HG02571 (cell line): ENCODE measurements at regions not wholly inside any gene's neighbourhood (a gene's known extent, or its start where the extent isn't known, plus 50 kb on each side); places are given as distances from the start of the nearest gene placed in this dataset.
"Not testable (repeated sequence)": the region's sequence is repeated elsewhere in the genome, so short reads cannot be mapped to it uniquely, and the experiment has no call there.

Experiments
- ATAC-seq: cut with Tn5 transposase; IDR thresholded peaks from one replicate; pipeline ENCODE4 v1.9.1; 2021; ENCODE audit warnings: mild to moderate bottlenecking, moderate library complexity; ENCODE audit not compliant: unreplicated experiment

DNA sequence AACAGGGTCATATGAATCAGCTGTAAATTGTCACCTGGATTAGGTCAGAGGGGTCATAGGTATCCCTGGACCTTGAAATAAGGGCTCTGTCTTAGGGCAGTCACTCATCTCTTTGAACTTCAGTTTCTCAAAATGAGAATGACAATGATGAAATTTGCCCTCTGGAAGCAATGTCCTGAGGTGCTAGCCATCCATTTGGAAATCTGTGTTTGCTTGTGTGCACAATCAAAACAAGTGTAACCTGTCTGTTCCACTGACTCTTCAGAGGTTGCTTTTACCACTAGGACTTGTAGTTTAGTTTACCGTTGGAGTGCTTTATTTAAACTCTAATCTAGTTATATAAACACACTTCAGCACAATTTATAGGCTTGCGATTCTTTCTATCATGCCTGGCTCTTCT, 297.3 kb downstream of the CCDC74A start:
- not testable (repeated sequence) for ATAC-seq

DNA sequence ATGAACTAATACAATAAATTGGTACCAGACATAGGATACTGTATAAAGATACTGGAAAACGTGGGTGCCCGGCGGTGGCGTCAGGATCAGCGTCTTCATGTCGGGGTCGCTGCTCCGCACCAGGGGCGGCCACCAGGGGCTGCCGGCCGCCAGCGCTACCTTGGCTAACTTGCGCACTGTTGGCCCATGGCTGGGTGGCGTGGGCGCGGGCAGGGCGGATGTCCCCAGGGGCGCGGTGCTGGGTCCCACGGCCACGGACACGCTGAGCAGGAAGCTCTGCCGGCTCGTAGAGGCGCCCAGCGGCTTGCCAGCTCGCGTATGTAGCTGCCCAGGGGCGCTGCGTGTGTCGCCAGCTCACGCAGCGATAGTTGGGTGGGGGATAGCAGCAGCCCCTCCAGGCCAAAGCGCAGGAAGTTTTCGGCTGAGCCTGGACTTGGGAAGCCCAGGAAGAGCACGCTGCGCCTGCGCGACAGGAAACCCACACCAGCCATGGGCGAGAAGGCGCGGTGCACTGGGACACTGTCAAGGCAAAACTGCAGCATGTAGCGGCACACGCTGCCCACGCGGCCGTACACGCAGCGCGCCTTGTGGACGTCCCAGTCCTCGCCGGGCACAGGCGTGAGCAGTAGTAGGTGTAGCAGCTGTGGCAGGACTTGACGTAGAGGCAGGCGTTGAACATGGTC, 299.9 kb downstream of the CCDC74A start:
- no peak for ATAC-seq

DNA sequence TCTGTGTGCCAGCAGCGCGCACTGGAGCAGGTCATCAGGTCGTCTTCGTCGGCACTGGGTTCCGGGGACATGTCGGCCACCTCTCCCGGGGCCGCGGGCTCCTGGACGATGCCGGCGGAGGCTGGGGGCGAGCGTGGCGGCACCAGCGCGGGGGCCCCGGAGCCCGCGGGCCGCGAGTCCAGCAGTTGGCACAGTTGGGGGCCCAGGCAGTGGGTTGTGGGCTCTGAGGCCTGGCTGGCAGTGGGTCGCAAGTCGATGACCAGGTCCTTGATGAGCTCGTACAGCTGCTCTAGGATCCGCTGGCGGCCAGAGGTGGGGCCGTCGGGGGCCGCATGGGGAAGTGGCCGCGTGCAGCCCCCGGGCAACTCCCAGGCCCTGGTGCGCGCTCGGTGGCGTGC, 300.5 kb downstream of the CCDC74A start:
- no peak for ATAC-seq

DNA sequence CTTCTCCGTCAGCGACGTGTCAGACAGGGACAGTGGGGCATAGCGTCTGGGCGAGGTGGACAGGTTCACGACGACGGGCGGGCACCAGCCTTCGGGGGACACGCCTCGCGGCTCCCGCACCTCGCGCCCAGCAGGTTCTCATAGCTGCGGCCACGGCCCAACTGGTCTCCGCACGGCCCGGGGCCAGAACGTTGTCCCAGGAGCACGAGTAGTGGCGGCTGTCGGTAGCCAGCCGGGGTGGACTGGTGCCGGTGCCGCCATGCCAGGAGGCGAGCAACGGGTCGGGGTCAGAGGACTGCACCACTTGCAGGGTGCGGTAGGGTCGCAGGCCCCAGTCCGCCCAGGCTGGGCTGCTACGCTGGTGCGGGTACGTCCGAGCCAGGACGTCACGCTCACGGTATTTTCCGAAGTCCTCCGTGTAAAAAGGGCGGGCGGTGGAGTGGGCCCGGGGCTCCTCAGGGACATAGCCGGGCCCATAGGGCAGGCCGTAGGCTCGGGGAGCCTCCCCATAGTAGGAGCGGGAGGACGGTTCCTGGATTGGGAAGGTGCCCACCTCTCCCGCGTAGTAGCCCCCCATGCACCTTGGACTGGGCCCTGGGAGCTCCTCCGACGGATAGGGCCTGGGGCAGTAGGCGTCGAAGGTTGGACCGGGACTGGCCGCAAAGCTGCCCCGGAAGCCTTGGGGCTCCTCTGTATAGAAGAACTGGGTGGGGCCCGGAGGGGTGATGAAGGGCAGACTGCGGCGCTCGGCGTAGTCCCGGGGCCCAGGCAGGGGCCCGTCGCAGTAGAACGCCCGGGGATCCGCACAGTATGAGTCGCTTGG, 301.2 kb downstream of the CCDC74A start:
- ATAC-seq: not testable (repeated sequence)

DNA sequence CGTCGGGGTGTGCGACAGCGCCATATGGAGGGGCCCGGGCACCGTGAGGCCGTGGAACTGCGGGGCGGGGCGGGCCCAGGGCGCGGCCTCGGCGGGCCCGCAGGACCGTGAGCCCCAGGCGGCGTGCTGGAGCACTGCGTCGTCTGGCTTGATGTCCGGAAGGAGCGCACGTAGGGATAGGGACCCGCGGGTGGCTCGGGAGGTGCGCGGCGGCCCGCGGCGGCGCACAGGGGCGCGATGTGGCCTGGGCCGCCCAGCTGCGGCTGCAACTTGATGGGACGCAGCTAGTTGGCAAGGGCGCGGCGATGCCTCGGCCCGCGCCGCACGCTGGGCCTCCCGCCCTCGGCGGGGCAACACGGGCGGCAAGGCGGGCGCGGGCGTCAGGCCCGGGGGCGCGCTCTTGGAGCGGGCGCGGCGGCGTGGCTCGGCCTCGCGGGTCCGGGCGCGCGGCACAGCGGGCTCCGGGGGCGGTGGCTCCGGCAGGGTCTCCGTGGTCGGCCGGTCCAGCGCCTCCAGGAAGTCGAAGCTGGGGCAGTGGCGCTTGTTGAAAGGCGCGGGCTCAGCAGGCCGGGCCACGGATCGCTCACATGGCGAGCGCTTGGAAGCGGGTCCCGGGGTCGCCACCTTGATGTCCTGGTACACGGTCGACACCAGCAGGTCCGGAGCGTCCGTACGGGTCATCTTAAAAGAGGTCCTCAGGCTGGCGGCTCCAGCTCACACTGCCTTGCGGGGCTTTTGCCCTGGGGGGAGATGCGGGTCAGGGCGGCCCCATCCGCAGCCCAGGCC, 302.0 kb downstream of the CCDC74A start:
- not testable (repeated sequence) for ATAC-seq

DNA sequence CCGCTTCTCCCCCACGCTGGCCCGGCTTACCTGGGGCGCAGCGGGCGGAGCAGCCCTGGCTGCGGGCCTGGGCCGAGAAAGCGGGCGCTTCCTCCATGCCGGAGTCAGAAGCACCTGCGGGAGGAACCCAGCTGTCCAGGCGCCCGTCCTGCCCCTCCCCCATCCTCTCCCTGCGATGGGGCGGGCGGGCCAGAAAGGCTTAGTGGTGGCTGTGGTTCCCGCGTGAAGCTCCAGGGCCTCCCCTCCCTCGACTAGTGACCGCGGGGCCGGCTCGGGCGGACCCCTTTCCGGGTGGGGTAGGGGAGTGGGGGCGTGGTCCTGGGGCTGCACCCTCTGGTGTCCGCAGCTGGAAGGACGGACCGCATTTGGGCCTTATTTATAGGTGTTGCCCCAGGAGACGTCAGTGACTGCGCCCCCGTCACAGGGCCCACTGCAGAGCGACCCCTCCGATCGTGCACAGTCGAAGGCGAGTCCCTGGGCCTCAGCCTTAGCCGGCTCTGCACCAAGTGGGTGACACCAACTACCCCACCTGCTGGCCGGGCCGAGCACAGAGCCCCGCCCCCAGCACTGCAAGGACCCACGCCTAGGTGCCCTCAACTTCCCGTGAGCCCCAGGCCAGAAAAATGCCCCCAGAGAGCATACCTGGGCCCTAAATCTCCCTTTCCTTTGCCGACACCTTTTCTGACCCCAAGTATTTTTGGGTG, 302.7 kb downstream of the CCDC74A start:
- ATAC-seq: not testable (repeated sequence)

DNA sequence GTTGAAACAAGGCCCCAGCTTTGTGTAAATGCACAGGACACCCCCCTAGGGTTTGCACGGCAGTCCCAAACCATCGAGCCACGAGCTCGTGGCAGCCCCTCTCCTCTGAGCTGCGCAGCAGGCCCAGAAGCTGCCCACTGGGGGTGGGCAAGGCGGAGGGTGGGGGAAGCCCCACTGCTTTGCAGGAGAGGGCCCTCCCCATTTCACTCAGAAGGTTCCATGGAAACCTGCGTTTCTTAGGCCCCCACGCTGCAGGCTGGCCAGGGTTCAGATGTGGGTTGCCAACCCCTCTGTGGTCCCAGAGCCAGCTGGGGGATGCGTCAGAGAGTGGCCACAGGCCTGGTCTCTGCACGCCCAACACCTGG, 303.2 kb downstream of the CCDC74A start:
- ATAC-seq: not testable (repeated sequence)

DNA sequence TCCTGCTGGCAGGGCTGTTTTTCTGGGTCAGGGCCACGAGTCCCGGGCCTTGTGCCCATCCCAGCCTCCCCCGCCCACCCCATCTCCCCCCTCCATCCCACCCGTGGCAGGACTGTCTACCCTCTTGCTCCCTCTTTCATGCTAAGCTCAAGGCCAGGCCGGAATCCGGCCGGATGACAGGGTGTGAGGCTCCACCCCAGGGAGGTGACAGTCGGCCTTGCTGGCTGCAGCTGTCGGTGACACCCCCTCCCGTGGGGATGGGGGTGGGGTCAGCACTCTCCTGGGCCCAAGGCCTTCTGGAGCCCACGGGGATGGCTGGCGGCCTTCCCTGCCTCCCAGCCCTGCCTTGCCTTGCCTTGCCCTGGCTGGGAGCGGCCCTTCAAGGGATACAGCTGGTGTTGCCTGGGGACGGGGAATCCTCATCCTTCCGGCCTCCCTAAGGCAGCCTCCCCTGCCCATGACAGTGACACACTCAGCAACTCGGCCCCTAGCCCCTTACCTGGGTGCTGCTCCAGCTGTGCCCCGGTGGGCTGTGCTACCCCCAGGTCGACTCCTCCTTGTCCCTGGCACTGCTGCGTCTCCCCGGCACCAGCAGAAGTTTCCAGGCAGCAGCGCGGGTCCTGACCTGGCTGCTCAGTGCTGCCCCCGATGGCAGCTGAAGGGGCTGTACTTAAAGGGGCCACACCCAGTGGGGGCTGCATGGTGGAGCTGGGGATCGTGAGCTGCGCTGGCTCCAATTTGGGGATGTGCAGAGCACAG, 303.9 kb downstream of the CCDC74A start:
- ATAC-seq: not testable (repeated sequence)

DNA sequence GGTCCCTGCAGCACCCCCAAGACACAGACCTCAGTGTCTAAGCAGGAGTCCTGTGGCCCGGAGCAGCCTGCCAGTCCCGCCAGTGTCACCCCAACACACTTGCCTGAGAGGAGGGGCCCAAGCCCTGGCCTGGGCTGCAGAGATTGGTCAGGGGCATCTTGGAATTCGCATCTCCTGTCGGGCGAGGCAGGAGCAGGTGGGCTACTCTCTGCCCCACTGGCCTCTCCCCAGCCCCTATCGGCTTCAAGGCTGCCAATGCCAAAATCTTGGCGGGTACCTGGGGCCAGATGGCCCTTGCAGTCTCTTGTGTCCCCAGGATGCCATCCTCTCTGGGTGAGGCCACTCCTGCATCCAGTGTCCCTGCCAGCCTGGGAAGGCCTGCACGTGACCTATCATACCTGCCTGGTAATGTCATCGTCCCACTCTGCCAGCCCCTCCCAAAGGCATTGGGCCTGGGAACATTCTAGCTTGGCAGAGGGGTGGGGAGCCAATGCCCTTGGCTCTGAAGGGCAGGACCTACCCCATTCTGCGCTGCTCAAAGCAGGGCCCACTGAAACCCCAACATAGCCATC, 304.6 kb downstream of the CCDC74A start:
- ATAC-seq: not testable (repeated sequence)

DNA sequence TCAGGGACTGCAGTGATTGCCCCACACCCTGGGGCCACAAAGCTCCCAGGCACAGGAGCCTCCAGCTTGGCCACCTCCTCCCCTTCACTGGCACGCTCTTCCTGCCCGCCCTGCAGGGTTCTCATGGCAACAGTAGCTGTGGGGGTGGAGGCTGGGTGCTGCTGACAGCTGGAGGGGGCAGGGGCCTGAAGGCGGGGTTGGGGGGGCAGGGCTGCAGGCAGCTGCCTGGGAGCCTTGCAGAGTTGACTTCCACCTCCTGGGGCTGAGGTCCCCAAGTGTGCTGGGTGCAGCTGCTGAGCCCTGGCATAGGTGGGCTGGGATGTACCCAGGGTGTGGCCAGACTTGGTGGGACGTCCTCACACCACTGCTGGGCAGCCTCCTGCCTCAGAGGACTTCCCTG, 305.2 kb downstream of the CCDC74A start:
- not testable (repeated sequence) for ATAC-seq

DNA sequence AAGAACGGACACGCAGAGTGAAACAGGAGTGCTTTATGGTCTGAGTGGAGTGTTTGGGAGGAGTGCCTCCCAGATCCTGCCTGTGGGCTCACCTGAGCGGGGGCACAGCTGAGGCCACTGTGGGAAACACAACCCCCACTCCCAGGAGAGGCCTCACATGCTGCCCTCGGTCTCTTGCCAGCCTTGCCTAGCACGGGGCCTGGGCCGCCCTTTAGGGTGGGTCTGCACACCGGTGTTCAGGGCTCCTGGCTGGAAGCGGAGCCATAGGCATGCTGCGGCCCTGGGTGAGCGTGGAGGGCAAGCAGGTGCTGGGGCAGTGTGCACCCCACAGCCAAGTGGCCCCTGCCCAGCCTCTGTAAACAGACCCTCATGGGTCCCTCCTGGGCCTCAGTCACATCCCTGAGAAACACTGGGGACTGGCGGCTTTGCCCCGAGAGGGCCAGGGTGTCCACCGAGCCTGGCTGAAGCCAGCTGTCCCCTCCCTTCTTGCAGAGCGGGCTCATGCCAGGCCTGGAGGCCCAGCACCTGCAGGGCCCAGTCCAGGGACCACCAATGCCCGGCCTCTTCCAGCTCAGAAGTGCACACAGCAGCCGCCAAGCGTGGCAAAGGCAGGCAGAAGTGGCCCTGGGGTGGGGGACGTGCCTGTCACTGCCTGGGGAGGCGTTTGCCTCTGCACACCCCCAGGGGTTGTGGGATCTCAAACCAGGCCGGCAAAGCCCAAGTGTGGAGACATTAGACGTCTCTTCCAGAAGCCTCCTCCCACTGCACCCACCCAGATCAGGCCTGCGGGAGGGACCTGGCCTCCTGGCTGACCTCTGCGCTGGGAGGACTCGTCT, 305.9 kb downstream of the CCDC74A start:
- not testable (repeated sequence) for ATAC-seq

DNA sequence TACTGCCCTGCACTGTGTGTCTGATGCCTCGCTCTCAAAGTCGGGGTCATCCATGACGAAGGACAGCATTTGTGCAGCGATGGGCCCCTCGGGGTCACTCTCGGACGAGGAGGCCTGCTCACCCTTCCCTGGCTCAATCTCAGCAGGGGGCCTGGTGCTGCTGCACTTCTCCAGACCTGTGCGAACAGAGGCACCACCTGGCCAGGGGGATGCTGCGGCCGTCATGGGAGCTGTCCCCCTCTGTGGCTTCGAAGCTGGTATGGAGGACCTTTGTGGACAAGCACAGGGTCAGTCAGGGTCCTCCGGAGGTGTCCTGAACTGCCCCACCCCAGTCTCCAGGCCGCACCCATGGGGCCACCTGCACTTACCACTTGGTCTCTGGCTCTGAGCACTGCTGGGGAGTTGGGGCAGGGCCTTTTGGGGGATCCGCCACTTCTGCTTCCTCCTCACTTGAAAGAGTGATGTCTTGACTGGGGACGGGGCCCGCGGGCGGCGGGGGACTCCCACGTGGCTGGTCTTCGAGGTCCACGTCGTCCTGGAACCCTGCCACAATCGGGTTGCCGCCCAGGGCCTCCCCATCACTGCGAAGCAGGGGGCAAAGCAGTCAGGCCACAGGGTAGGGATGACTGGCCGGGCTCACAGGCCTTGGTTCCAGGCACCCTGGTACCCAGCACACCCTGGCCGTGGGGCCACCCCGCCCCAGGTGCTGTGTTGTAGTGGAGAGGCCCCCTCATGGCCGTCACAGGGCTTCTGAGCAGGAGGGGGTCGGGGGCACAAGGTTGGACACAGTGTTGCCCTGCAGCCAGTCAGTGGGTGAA, 306.7 kb downstream of the CCDC74A start:
- ATAC-seq: not testable (repeated sequence)

DNA sequence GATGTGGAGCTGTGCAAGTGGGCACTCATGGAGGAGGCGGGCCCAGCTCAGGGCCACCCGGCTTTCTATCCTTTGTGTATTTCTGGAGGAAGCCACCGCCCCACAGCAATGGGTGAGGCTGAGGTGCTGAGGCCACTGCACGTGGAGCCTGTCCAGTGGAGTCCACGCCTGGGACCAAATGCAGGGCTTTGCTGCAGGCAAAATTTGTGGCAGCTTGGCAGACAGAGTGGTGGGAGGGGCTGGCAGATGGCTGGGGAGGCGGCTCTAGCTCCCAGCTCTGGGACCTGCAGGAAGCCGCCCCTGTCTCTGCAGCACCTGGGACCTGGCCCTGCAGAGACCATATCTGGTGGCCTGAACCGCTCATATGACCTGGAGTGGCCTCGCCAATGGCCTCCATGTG, 307.3 kb downstream of the CCDC74A start:
- not testable (repeated sequence) for ATAC-seq

DNA sequence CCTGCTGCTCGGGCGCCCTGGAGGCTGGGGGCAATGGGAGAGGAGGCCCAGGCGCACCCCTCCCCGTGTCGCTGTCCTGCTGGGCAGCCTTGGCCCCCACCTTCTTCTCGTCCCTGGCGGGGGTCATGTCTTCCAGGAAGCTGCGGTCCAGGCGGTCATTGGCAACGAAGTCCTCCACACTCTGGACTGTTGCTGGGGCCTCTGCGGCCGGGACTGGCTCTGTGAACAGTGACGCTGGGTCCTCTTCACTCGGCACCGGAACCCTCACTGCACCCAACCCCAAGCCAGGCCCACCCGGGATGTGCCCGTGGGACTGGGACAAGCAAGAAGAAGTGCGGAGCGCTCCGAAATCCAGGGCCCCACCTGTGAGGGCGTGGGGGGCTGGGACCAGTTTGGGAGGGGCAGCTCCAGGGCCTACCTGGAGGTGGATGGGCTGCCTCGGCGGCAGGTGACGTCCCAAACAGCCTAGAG, 308.0 kb downstream of the CCDC74A start:
- no peak for ATAC-seq

DNA sequence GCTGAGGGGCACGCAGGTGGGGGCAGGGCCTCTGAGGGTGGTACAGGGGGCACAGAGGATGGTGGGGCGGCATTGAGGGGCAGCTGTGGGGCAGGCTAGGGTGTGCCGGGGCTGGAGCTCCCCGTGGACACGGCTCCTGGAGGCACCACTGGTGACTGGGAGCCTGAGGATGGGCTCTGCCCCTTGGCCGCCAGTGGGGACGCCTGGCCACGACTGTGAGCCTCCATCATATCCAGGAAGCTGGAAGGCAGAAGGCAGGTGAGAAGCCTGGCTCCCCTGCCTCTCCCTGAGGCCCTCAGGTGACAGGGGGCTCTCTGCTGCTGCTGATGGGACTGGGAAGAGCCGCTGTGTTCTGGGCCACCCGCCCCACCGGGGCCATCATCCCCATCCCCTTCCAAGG, 308.4 kb downstream of the CCDC74A start:
- not testable (repeated sequence) for ATAC-seq

DNA sequence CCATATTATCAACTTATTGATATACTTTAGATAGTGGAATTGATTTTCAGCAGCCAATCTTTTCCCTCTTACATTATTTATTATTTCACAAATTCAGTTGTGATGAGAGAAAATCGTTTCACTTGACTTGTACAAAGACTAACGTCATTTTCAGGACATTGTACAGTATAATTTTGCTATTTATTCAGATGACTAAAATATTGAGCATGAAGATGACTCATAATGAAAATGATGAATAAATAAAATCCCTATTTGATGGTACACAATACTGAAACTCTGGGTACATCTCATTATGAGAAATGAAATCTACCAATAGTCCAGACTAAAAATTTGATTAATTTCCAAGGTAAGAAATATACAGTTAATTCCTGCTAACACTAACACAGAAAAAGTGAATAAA, 316.4 kb downstream of the CCDC74A start:
- not testable (repeated sequence) for ATAC-seq

DNA sequence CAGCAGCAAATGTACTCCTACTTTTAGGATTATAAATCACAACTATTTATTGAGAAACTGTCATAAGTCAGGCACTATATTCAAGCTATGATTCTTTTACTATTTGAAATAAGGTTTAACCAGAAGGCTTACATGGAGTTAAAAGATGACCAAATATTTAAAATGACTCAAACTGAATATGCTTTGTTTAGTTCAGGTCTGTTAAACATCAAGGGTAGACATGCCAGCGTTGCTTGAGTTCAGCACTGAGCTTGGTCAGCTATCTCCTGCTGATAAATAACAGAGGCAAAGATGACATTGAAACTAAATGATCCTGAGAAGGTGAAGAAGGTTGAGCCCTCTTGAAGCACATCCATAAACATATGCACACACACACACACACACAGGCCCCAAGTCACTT, 305.6 kb downstream of the ANKRD30BL start:
- ATAC-seq: not testable (repeated sequence)

DNA sequence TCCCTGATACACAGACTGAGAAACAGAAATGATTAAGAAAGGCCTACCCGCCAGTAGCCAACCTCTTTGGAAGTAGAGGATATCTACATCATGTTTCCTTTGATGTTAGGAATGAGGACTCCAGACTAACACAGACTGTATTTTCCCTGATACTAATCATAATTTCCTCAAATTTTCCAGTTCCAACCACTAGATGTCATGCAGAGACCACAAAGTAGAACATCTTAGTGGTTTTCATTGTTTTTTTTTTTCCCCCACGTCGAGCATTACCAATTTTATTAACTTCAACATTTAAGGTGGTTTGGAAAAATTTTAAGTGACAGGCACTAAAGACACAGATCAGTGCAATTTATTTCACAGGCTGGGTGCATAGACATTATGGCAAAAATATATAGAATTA, 303.6 kb downstream of the ANKRD30BL start:
- not testable (repeated sequence) for ATAC-seq
